G401 (cell line): ENCODE measurements at regions not wholly inside any gene's neighbourhood (a gene's known extent, or its start where the extent isn't known, plus 50 kb on each side); places are given as distances from the start of the nearest gene placed in this dataset.

ENCODE experiments used
- DNase-seq: peaks from one replicate; pipeline ENCODE4 v3.0.0-alpha.2; 2015; ENCODE audit warnings: low spot score
- in situ Hi-C: cut with HindIII; loops from 2 replicates; pipeline ENCODE4 v1.10.0; 2016; ENCODE audit warnings: low sequenced_read_pairs, mixed read lengths

- in situ Hi-C loops: no loop called here
- DNase-seq: no peak
Observed at GRCh38 chr9:129252937-129253802, 75.1 kb upstream of the IER5L start.

GRCh38 chr9:129250786-129251185 lies 72.7 kb upstream of the IER5L start:
- no peak for DNase-seq

GRCh38 chr9:129247285-129248153 lies 69.5 kb upstream of the IER5L start:
- in situ Hi-C loops: no loop called here

More at GRCh38 chr9:129250786-129251185, 72.7 kb upstream of the IER5L start:
- in situ Hi-C loops: no loop called here

DNA sequence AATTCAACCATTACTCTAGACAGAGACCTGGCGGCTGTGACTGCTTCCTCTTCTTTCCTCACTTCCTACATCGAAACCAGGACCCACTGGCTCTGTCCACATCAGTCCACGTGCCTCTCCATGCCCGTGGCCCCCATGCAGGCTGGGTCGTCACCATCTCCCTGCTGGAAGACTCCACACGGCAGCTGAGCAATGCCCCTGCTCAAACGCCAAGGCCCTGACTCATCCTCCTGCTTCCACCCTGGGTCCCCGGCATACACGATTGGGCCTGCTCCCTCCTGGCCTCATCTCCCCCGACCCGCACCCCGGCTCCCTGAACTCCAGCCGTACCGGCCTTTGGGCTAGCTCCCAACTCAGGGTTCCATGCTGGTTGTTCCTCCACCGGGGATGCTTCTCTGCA lies 67.2 kb upstream of the IER5L start:
- in situ Hi-C loops: no loop called here
- DNase-seq: no peak

More at GRCh38 chr9:129247285-129248153, 69.5 kb upstream of the IER5L start:
- DNase-seq: no peak

GRCh38 chr9:129242971-129243561 lies 65.0 kb upstream of the IER5L start:
- in situ Hi-C loops: no loop called here

DNA sequence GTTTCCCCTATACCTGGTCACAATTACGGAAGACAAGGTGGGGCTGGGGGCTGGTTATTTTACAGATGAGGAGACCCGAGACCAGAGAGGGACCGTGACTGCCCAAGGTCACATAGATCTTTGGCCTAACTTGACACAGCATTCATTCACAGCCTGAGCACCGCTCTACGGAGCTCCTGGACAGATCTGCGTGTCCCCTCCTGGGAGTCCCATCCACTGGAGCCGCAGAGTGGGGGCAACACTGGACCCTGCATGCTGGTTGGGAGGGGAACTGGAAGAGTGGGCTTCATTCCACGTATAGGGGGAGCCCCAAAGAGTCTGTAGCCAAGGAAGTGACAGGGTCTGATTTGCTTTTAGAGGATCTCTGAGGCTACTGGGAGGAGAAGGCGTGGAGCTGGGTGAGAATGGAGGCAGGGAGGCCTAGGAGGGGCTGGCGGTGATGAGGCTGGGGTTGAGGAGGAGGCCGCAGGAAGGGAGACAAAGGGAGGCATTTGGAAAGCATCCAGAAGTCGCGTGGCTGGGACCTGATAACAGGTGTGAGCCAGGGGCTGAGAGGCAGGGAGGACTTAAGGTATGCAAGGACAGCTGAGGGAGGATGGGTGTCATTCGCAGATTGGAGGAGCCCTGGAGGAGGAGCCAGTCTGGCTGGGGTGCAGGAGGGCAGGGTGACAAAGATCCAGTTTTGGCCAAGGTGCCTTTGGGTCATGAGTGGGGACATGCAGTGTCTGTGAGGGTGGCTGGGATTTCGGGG lies 64.3 kb upstream of the IER5L start:
- no peak for DNase-seq
- in situ Hi-C loops: no loop called here

More at GRCh38 chr9:129242971-129243561, 65.0 kb upstream of the IER5L start:
- DNase-seq: no peak

GRCh38 chr9:129241725-129242124 lies 63.7 kb upstream of the IER5L start:
- DNase-seq: no peak
- in situ Hi-C loops: no loop called here

GRCh38 chr9:129240581-129241211 lies 62.6 kb upstream of the IER5L start:
- no peak for DNase-seq
- in situ Hi-C loops: no loop called here

GRCh38 chr9:129239946-129240490 lies 62.0 kb upstream of the IER5L start:
- in situ Hi-C loops: no loop called here
- DNase-seq: no peak

- DNase-seq: no peak
- in situ Hi-C loops: no loop called here
Observed at GRCh38 chr9:129237803-129238202, 59.7 kb upstream of the IER5L start.

DNA sequence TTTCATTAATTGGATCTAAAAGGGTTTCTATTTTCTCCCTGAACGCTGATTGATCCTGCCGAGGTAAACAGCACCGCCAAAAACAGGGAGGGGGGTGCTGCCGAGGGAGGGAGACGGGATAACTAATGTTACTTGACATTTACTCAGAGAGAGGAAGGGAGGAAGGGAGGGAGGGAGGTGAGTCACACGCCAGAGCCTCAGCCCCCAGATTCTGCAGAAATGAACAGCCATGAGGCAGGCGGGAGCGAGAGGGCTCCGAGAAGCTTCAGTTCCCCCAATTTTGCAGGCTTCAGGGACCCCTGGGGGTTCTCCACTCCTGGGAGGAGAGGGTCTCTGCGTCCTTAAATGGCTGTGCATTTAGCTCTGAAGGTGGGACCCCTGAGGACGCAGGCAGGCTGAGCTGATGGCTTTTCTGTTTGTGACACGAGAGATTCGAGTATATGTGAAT lies 59.1 kb upstream of the IER5L start:
- in situ Hi-C loops: no loop called here
- no peak for DNase-seq

GRCh38 chr9:129236441-129237145 lies 58.5 kb upstream of the IER5L start:
- in situ Hi-C loops: no loop called here

GRCh38 chr9:129235931-129236331 lies 57.9 kb upstream of the IER5L start:
- in situ Hi-C loops: no loop called here
- no peak for DNase-seq

More at GRCh38 chr9:129236441-129237145, 58.5 kb upstream of the IER5L start:
- DNase-seq: no peak

DNA sequence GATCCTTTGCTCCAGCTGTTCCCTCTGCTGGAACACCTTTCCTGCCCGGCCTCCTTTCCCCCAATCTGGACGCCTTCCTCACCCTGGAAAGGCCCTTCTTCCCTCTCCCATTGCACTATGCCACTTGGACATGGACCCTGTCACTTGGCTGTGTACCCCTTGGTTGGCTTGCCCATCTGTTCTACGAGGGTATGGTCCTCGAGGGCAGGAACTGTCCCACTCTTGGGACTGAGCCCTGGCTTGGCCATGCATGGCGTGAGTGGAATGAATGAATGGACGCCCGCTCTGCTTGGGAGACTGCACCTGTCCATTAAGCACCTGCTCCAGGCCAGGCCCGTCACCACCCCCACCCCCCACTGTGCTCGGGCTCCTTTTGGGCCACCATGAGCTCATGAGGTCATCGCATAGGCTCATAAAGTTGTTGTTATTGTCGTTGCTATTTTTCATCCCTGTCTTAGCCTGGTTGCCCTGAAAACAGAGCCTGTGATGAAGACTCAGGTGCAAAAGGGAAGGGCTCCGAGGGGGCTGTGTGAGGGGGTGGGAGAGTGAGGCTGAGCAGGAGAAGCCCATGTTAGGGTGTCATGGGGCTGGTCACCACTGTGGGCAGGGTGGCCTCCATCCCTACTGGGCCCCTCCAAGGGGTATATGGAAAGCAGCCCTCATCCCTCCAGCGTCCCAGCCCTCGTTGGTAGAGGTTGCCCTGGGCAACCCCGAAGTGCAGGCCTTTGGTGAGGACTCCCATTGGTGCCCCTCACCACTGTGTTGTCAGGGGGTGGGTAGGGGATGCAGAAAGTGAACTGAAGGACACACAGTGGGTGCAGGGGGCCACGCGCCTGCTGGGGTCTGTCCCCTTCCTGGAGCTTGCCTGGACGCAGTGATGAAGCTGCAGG lies 57.2 kb upstream of the IER5L start:
- no peak for DNase-seq
- in situ Hi-C loops: no loop called here

- DNase-seq: no peak
- in situ Hi-C loops: no loop called here
Observed at GRCh38 chr9:129234491-129234890, 56.4 kb upstream of the IER5L start.

- in situ Hi-C loops: no loop called here
- DNase-seq: no peak
Observed at GRCh38 chr9:129232839-129233591, 55.0 kb upstream of the IER5L start.
